Mesothelial cell of epicardium (in vitro differentiated cells): ENCODE measurements at regions not wholly inside any gene's neighbourhood (a gene's known extent, or its start where the extent isn't known, plus 50 kb on each side); places are given as distances from the start of the nearest gene placed in this dataset.

Source experiments
- DNase-seq, 2 experiments: peaks; one replicate each; pipeline ENCODE4 v3.0.0; 2021; ENCODE audit warnings: low spot score in 2 of 2; ENCODE audit not compliant: unreplicated experiment in 2 of 2
- H3K27ac Mint-ChIP-seq: 2 replicates; pipeline ENCODE4 v1.8.0; 2021; ENCODE audit warnings: mixed read lengths
- H3K27me3 Mint-ChIP-seq: 2 replicates; pipeline ENCODE4 v1.8.0; 2021; ENCODE audit warnings: low read depth, mixed read lengths
- H3K36me3 Mint-ChIP-seq: 2 replicates; pipeline ENCODE4 v1.8.0; 2021; ENCODE audit warnings: mixed read lengths
- H3K4me1 Mint-ChIP-seq: 2 replicates; pipeline ENCODE4 v1.8.0; 2021; ENCODE audit warnings: mixed read lengths
- H3K4me3 Mint-ChIP-seq: 2 replicates; pipeline ENCODE4 v1.8.0; 2021; ENCODE audit warnings: mild to moderate bottlenecking, moderate library complexity, mixed read lengths
- H3K9me3 Mint-ChIP-seq: 2 replicates; pipeline ENCODE4 v1.8.0; 2021; ENCODE audit warnings: mixed read lengths
- TF ChIP-seq, protein P1 (sequence below): fragments of 200-600 bp; sonication (generic); IDR thresholded peaks from one replicate; pipeline ENCODE4 v1.5.0; 2021; ENCODE audit warnings: antibody characterized with exemption; ENCODE audit not compliant: unreplicated experiment

DNA sequence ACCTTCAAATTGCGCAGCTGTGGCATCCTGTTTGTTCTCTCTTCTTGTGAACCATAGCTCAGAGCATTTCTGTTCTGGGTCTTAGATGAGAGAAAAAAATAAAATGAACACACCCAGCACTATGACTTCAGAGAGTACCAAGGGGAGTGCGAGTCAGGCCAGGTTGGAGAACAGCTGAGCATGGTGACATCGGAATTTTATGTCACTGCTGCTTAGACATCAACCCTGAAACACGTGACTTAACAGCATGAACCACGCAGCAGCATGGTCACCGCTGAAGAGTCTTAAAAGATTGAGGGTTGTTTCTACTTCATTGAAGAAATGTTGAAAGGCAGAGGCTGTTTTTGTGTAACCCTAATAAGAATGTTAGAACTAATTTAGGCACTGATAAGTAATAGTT is 288.8 kb upstream of the SOX11 start:
- Mint-ChIP-seq H3K27me3 (no peaks in the 10 kb centered on the region), H3K4me3 (no peak overlapping the region), H3K36me3 (no peaks in the 10 kb centered on the region), H3K27ac (no peak overlapping the region), H3K4me1 (peaks cover 25% of the 10 kb centered on the region), H3K9me3 (no peaks in the 10 kb centered on the region)
- DNase-seq, result no peak
- TF ChIP-seq, protein P1, sequence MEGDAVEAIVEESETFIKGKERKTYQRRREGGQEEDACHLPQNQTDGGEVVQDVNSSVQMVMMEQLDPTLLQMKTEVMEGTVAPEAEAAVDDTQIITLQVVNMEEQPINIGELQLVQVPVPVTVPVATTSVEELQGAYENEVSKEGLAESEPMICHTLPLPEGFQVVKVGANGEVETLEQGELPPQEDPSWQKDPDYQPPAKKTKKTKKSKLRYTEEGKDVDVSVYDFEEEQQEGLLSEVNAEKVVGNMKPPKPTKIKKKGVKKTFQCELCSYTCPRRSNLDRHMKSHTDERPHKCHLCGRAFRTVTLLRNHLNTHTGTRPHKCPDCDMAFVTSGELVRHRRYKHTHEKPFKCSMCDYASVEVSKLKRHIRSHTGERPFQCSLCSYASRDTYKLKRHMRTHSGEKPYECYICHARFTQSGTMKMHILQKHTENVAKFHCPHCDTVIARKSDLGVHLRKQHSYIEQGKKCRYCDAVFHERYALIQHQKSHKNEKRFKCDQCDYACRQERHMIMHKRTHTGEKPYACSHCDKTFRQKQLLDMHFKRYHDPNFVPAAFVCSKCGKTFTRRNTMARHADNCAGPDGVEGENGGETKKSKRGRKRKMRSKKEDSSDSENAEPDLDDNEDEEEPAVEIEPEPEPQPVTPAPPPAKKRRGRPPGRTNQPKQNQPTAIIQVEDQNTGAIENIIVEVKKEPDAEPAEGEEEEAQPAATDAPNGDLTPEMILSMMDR, result no peak

DNA sequence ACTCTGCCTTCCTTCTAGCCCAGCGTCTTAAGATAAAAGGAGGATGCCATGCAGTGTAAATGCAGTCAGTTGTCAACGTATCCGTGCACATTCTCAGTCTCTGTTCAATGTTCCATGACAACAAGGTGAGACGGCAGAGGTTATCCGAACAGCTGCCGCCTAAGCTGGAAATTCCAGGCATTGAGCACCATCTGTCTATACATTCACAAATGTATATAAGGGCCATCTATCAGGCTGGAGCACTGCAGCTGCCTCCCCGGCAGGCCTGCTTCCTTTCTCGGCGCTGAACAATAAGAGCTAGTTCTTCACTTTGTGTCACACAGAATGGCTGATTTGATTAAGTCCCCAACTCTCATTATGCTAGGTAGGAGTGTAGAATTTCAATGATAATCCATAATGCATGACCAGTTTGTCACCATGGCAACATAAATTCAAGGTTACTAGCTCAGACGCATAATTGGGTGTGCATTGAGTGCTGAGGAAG is 282.2 kb upstream of the SOX11 start:
- no peak overlapping the region for H3K4me3 Mint-ChIP-seq
- no peaks in the 10 kb centered on the region for H3K36me3 Mint-ChIP-seq
- no peaks in the 10 kb centered on the region for H3K27me3 Mint-ChIP-seq
- H3K4me1 Mint-ChIP-seq, result peaks cover 13% of the 10 kb centered on the region
- no peak for DNase-seq
- TF ChIP-seq, protein P1, result no peak
- no peak overlapping the region for H3K27ac Mint-ChIP-seq
- H3K9me3 Mint-ChIP-seq, result no peaks in the 10 kb centered on the region

DNA sequence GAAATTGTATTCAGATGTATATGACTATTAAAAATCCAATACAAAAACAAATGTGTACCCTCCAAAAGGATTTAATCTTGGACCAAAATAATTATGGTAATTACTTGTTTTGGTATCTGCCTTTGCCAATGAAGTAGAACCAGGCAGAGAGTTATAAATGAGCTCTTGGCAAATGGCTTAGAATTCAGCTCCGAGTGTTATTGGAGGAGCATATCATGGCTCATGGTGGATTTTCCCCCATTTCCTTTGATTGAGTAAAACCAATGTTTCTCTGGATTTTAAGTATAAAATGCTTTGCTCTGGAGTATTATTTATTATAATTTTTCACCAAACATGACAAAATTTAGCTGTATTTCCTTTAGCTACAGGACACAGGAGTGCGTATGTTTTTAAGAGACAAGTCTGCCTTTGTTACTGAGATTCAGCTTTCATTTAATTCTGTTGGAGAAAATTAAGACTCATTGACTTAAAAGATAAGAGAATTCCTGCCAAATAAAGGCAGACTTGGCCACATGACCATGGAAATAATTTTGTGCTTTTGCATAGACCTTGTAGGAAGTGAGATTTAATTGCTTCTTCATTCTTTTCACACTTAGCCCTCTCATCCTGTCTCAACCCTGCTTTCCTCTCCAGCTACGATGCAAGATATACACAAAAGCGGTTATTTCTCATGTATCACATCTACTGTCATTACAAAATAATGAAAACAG is 281.0 kb upstream of the SOX11 start:
- Mint-ChIP-seq H3K27ac (no peak overlapping the region), H3K36me3 (no peaks in the 10 kb centered on the region), H3K4me1 (peaks cover 13% of the 10 kb centered on the region), H3K4me3 (no peak overlapping the region), H3K9me3 (no peaks in the 10 kb centered on the region), H3K27me3 (no peaks in the 10 kb centered on the region)
- TF ChIP-seq, protein P1, result no peak
- DNase-seq, result no peak

DNA sequence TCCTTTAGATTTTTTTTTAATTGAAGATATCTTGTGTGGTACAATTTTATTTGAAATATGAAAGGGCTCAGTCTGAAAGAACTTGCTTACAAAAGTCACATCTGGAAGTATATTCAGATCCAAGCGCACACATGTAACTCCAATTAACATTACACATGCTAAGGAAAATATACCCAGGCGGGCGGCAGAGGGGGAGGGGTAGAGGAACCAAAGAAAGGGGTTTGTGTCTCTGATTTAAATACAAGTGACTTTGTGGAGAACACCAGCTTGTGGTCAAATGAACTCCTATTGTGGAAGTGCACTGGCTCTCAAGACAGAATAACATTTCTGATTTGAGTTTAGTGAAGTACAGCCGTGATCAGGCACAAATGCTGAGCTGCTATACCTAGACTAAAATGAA is 280.2 kb upstream of the SOX11 start:
- Mint-ChIP-seq H3K36me3 (no peaks in the 10 kb centered on the region), H3K4me1 (peaks cover 13% of the 10 kb centered on the region), H3K27ac (no peak overlapping the region), H3K27me3 (no peaks in the 10 kb centered on the region), H3K4me3 (no peak overlapping the region), H3K9me3 (no peaks in the 10 kb centered on the region)
- no peak for DNase-seq
- TF ChIP-seq, protein P1, result no peak

DNA sequence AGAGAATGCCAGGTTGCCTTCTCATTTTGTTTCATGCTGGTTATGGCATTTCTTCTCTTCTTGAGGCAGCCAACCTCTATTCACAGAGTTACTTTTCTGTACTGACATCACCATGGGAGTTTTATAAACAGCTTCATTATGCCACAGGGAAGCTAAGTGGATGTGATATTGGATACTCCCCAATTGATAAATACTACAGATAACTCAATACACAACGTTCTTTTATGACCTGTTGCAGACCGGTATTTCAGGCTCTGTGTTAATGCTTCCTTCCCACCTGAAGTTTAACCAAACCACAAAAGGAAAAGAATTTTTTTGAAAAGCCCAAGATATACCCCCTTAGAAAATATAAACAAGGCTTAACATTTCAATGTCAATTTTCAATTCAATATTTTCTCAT is 258.3 kb upstream of the SOX11 start:
- DNase-seq, result no peak
- Mint-ChIP-seq H3K27me3 (no peaks in the 10 kb centered on the region), H3K9me3 (no peaks in the 10 kb centered on the region), H3K36me3 (no peaks in the 10 kb centered on the region), H3K4me3 (no peak overlapping the region), H3K4me1 (peaks cover 16% of the 10 kb centered on the region), H3K27ac (no peak overlapping the region)
- TF ChIP-seq, protein P1, result no peak

DNA sequence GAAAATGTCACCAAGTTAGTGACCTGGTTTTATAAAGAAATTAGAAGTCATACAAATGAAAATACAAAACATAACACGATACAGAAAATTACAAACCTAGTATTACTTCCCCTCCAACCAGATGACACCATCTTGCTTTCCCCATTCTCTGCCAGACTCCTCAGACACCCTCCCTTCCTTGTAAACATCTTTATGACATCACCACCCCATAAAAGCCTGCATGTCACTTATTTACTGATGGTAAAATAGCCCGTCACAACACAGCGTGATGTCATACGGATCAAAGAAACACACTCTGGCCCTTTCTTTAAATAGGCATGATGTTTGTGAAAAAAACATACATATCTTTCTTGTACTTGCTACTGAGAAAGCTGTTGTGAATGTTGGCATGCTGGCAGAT is 254.8 kb upstream of the SOX11 start:
- H3K27me3 Mint-ChIP-seq, result no peaks in the 10 kb centered on the region
- no peaks in the 10 kb centered on the region for H3K36me3 Mint-ChIP-seq
- H3K9me3 Mint-ChIP-seq, result peaks cover 3% of the 10 kb centered on the region
- H3K4me3 Mint-ChIP-seq, result no peak overlapping the region
- no peak overlapping the region for H3K27ac Mint-ChIP-seq
- TF ChIP-seq, protein P1, result no peak
- DNase-seq, result no peak
- peaks cover 16% of the 10 kb centered on the region for H3K4me1 Mint-ChIP-seq
